CD4-positive, alpha-beta T cell treated with Interleukin-10 for 1 hour (primary cell): ENCODE measurements at regions not wholly inside any gene's neighbourhood (a gene's known extent, or its start where the extent isn't known, plus 50 kb on each side); places are given as distances from the start of the nearest gene placed in this dataset.

Experiments used
- DNase-seq: peaks from one replicate; pipeline ENCODE4 v3.0.0-alpha.2; 2020

DNA sequence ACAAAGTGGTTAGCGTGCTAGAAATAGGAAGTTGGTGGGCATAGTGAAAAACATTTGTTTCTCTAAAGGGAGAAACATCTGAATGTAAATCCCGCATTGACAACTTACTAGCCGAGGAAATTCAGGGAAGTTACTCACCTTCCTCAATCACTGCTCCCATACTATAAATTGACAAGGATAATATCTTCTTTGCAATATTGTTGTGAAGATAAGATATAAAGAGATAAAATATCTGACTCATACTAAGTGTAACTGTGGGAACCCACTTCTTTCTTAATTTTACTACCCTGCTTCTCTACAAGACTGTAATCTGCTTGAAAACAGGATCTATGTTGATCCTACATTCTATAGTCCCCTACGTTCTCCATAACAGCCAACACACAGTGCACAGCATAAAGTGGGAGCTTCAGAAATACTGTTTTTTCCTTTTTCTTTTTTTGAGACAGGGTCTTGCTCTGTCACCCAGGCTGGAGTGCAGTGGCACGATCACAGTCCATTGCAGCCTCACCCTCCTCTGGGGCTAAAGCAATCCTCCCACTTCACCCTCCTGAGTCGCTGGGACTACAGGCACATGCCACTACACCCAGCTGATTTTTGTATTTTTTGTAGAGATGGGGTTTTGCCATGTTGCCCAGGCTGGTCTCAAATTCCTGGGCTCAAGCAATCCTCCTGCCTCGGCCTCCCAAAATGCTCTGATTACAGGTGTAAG is 57.4 kb upstream of the C1orf21 start:
- no peak for DNase-seq

- DNase-seq = no peak
Observed at GRCh38 chr1:184329962-184330868, 56.6 kb upstream of the C1orf21 start.

GRCh38 chr1:184330875-184331274 is 56.0 kb upstream of the C1orf21 start:
- no peak for DNase-seq
